Ovary (tissue), 7 donors: ENCODE measurements at regions not wholly inside any gene's neighbourhood (a gene's known extent, or its start where the extent isn't known, plus 50 kb on each side); places are given as distances from the start of the nearest gene placed in this dataset.

Experiments used
- DNase-seq, 5 donors: peaks; one replicate each; pipeline ENCODE4 v3.0.0-alpha.2; 2019 to 2020
- H3K27ac ChIP-seq, 2 donors: fragments of 200-600 bp; one replicate each; pipeline versions ENCODE4 v1.5.1 to v1.8.0; 2019 to 2022
- H3K27me3 ChIP-seq: fragments of 200-600 bp; one replicate; pipeline ENCODE4 v1.8.0; 2022
- H3K36me3 ChIP-seq: fragments of 200-600 bp; sonication (generic); one replicate; pipeline ENCODE4 v1.5.1; 2019
- H3K4me1 ChIP-seq: one replicate; pipeline ENCODE4 v1.8.1; 2013; ENCODE audit warnings: mild to moderate bottlenecking, moderate library complexity; ENCODE audit not compliant: insufficient read depth
- H3K4me3 ChIP-seq: fragments of 200-600 bp; sonication (generic); one replicate; pipeline ENCODE4 v1.5.1; 2017
- H3K9me3 ChIP-seq, 2 donors: fragments of 200-600 bp in 1 of 2; sonication (generic) in 1 of 2; one replicate each; pipeline versions ENCODE4 v1.5.1 to v1.8.1; 2013 to 2019; ENCODE audit warnings: mild to moderate bottlenecking in 1 of 2, moderate library complexity in 1 of 2
- CTCF ChIP-seq, 3 donors: fragments of 450-650 bp in 2 of 3; fragments of 200-600 bp in 1 of 3; IDR thresholded peaks; one replicate each; pipeline versions ENCODE4 v1.5.1 to v1.8.0; 2016 to 2022; ENCODE audit warnings: antibody characterized with exemption in 3 of 3, mild to moderate bottlenecking in 1 of 3
- EP300 ChIP-seq: sonication (generic); formaldehyde crosslinking; IDR thresholded peaks from one replicate; pipeline ENCODE4 v1.6.1; 2017; ENCODE audit warnings: antibody characterized with exemption
- POLR2A ChIP-seq: fragments of 450-650 bp; IDR thresholded peaks from one replicate; pipeline ENCODE4 v1.6.1; 2017; ENCODE audit warnings: antibody characterized with exemption, mild to moderate bottlenecking, moderate library complexity
- WGBS, 3 donors: extraction: QIAGEN DNeasy Blood & Tissue Kit in 1 of 3; methylation state at CpG; one replicate each; pipeline versions ENCODE4 v1.1.5 to v1.1.7; 2013 to 2017; 5-methylcytosine and 5-hydroxymethylcytosine counted together
- intact Hi-C, 4 donors: fragments of 100-400 bp; cut with DNase I; formaldehyde crosslinking; loops; one replicate each; pipeline versions ENCODE4 v1.11.0 to v1.15.1; 2022 to 2023
- donor health status: DM: no; HTN: no; CAD: no; lungs with moderate emphysema.
- donor health status: DM: no; HTN: no; CAD: no.
- donor health status: Bipolar disorder and iron deficiency.
- donor health status: DM: no; HTN: no; CAD: no.
- donor health status: DM: yes; HTN: yes; CAD: no.

GRCh38 chrX:110511238-110511637, 152.6 kb downstream of the RTL9 start:
- Histone ChIP-seq H3K4me3 (no peak overlapping the region), H3K27ac (no peak overlapping the region), H3K27me3 (no peaks in the 10 kb centered on the region), H3K9me3 (no peaks in the 10 kb centered on the region), H3K36me3 (no peaks in the 10 kb centered on the region), H3K4me1 (no peaks in the 10 kb centered on the region)
- WGBS, 3 donors = 57 to 61% (median 60%) methylated on average over 2 of the region's 2 CpGs
- no peak for TF ChIP-seq CTCF (IDR thresholded peaks at IDR 0.05)
- no peak for TF ChIP-seq POLR2A
- TF ChIP-seq EP300 = no peak
- no peak for DNase-seq
- intact Hi-C loops = no loop called here

GRCh38 chrX:110512341-110512740, 153.7 kb downstream of the RTL9 start:
- 58 to 83% (median 65%) methylated on average over 1 of the region's 1 CpG for WGBS, 3 donors
- no peaks in the 10 kb centered on the region for H3K9me3 ChIP-seq
- H3K27ac ChIP-seq = no peak overlapping the region
- no peaks in the 10 kb centered on the region for H3K4me1 ChIP-seq
- no peak overlapping the region for H3K4me3 ChIP-seq
- no peaks in the 10 kb centered on the region for H3K27me3 ChIP-seq
- TF ChIP-seq POLR2A (no peak), EP300 (no peak), CTCF (IDR thresholded peaks at IDR 0.05) (no peak)
- DNase-seq = no peak
- intact Hi-C loops = no loop called here
- no peaks in the 10 kb centered on the region for H3K36me3 ChIP-seq

- no peak overlapping the region for H3K27ac ChIP-seq
- H3K4me3 ChIP-seq = no peak overlapping the region
- no peaks in the 10 kb centered on the region for H3K36me3 ChIP-seq
- DNase-seq = no peak
- TF ChIP-seq POLR2A (no peak), EP300 (no peak), CTCF (IDR thresholded peaks at IDR 0.05) (no peak)
- H3K4me1 ChIP-seq = no peaks in the 10 kb centered on the region
- intact Hi-C loops = no loop called here
- H3K27me3 ChIP-seq = no peaks in the 10 kb centered on the region
- 51 to 70% (median 57%) methylated on average over 2 of the region's 2 CpGs for WGBS, 3 donors
- H3K9me3 ChIP-seq = no peaks in the 10 kb centered on the region
These were observed 155.9 kb downstream of the RTL9 start for GRCh38 chrX:110514509-110514908.

- 55 to 59% (median 56%) methylated on average over 3 of the region's 3 CpGs for WGBS, 3 donors
- intact Hi-C loops = no loop called here
- no peaks in the 10 kb centered on the region for H3K9me3 ChIP-seq
- H3K36me3 ChIP-seq = no peaks in the 10 kb centered on the region
- no peak overlapping the region for H3K27ac ChIP-seq
- H3K4me3 ChIP-seq = no peak overlapping the region
- H3K27me3 ChIP-seq = no peaks in the 10 kb centered on the region
- TF ChIP-seq EP300 = no peak
- TF ChIP-seq POLR2A = no peak
- TF ChIP-seq CTCF (IDR thresholded peaks at IDR 0.05) = no peak
- no peak for DNase-seq
- H3K4me1 ChIP-seq = no peaks in the 10 kb centered on the region
These were observed 160.9 kb downstream of the RTL9 start for GRCh38 chrX:110519501-110519900.
